GM18868 (cell line): ENCODE measurements at regions not wholly inside any gene's neighbourhood (a gene's known extent, or its start where the extent isn't known, plus 50 kb on each side); places are given as distances from the start of the nearest gene placed in this dataset.
"Not testable (repeated sequence)": the region's sequence is repeated elsewhere in the genome, so short reads cannot be mapped to it uniquely, and the experiment has no call there.

ENCODE experiments used
- ATAC-seq: cut with Tn5 transposase; IDR thresholded peaks from one replicate; pipeline ENCODE4 v1.9.1; 2021; ENCODE audit warnings: mild to moderate bottlenecking, moderate library complexity; ENCODE audit not compliant: unreplicated experiment

DNA sequence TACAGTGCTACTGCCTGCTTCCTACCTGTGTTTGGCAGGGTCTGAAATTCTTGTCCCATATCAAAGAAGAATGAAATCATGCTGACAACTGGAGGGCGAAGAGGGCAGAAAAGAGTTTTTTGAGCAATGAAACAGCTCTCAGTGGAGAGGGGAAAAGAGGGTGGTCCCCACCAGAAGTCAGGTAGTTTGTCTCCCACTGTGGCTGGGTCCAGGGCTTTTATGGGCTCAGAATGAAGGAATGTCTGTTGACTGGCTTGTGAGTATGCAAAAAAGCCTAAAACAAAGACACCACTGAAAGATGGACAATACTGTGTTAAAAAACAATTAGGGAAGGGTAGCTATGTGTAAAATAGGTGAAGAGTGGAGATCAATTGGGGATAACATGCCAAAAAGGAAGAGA is 115.0 kb downstream of the ADAM29 start:
- no peak for ATAC-seq

DNA sequence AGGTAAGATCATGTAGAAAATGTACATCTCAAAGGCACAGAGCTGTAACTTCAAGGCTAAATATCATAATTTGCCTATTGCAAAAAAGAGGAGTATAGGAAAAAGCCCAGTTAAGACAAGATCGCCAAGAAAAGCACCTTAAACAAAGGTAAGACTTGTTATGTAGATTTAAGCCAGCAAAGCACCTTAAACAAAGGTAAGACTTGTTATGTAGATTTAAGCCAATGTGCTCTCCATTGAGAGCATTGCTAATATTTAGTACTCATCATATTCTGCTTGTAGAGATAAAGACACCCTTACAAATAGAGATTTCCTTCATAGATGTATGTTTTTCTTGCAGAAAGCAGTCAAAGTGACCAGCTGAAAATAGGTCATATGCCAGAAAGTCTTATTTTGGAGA is 115.8 kb downstream of the ADAM29 start:
- no peak for ATAC-seq

DNA sequence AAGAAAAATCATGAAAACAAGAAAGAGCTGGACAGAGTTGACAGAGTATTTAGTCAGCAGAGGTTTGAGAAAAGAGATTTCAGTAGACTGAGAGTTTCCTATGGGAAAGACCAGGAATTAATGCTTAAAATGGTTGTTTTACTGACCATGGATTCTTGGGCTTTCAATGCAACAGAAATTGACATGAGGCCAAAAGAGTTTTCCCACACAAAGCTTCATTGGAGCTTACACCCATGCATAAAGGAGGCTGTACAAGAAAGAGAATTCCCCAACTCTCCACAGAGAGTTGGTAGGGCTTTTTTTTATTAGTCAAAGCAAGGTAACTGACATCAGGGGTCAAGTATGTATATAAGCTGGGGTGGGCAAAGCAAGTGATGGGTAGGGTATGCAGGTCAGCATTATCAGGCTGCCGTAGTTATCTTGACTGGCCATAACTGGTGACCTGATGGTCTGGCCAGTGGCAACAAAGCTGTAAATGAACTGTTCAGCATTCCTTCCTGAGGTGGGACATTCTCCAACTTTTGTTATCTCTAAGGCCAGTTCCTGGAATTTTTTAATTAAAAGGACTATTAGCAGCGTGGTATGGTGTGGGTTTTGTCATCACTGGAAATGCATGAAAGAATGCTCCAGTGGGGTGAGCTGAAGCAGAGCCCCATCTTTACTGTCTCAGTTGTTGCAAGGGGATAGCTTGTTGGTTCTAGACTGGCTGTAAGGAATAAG is 117.0 kb downstream of the ADAM29 start:
- ATAC-seq = no peak

DNA sequence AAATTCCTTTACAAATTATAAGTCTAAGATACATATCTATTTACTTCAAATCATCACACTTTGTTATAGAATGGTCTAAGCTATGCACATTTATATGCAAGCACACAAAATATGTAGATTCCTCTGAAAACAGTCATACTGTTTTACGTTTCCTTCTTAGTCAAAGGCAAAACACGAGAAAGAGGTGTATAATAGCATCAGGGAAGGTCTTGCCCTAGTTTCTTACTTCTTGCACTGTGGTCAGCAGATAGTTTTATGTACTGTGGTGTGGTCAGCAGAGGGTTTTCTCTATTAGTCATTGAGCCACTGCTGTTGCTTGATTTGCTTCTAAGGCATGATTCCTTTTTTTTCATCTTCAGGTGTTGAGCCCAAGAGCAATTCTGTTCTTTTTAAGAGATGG is 117.7 kb downstream of the ADAM29 start:
- ATAC-seq = no peak

DNA sequence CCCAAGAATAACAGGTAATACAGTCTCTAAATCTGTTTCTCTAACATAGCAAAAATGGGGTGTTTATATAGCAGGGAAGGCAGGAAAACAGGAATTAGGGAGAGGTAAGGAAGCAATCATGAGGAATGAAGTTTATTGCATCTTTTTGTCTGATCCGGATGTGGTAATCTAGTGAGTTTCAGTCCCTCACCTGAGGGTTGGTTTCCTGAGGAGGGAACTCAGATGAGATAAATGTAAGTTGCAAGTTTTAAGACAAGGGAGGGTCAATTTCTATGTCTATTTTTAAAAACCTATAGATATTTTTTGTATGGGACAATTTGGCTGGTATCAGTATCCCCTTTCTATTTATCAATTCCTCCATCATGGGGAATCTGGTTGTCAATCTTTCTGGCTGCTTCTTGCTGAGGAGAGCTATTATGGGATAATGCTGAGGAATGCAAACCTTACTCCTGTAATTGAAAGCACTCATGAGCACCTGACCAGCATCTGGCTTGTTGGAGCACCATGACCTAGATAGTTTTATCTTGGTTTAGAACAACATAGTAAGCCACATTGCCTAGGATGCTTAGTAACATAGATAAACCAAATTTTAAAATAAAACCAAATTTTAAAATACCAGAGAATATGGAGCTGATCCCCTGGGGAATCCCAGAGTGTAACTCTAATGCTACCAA is 130.1 kb downstream of the ADAM29 start:
- ATAC-seq = no peak

DNA sequence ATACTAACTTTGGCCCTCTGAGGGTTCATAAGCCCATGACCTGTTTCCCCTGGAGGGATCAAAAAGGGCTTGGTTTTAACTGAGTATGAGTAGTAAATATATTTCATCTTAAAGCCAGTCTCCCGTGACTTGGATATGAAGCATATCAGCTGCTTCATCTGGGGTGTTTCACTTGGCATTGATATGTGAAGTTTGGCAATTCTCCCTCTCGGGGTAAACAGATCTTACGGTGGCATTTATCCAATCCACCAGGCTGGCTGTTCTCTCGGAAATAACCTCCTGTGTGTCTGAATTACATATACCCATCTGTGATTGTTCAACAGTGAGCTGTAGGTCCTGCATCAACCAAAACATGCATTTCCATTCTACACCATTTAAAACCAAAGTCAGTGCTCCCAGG is 130.7 kb downstream of the ADAM29 start:
- ATAC-seq = no peak

DNA sequence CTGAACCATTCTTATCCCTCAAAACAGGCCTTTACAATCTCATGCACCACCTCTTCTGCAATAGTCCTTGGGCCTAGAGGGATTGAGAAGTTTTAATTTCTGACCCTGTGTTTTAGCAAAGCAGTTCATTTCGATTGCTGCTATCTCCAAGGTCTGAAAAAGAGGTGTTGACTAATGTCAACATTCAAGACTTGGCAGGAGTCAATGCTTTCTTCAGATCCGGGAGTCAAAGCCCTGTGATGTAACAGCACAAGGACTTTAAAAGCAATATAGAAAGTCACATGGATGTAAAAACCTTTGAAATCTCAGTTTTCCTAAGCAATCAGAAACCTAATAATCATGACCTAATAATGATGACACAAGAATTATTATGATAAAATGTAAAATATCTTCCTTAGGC is 133.8 kb downstream of the ADAM29 start:
- ATAC-seq = no peak

DNA sequence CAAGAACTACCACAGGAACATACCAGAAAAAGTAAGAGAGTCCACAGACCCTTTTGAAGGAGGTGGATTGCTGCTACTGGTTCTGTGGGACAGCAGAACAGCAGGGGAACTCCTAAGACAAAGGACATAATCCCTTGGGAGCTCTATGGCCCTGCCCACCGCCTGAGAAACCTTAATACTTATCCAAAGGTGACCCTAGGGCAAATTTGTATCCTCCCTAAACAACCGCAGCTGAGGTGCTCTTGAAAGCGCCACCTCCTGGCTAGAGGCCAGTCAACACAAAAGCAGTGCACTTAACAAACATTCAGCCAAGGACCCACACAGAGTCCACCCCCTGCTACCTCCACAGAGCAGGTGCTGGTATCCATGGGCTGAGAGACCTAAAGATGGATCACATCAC is 136.8 kb downstream of the ADAM29 start:
- peak; percentile 58 for ATAC-seq

DNA sequence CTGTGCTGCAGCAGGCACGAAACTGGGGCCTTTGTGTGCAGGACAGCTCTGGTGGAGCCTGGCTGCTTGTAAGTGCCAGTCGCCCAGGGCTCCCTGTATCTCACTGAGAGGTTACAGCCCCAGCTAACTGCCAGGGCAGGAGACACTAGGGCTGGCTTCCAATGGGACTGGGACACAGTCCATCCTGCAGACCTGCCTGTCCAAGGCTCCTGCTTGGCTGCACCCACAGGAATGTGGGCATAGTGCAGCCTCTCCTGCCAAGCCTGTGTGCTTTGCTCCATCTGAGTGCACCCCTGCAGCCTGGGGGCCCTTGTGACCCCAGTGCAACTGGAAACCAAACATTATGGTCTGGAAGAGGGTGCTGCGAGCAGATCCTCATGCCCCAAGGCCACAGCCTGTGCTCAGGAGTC is 144.0 kb downstream of the ADAM29 start:
- ATAC-seq = no peak

DNA sequence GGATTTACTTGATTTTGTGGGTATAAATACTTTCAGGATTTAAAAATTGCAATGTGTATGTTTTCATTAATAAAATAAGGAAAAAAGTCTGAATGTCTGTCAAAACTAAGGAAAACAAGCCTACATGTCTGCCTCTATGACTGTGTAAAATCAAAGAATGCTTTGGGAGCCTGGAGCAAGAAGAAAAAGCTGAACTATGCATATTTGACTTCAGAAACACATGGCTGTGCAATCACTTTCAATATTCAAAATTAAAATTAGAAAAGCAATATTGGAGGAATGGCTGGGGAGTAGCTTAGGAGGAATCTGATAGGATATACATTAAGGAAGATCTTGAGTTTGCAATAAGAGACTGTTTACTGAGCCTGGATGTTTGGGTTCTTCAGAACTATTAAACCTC is 147.1 kb downstream of the ADAM29 start:
- no peak for ATAC-seq

DNA sequence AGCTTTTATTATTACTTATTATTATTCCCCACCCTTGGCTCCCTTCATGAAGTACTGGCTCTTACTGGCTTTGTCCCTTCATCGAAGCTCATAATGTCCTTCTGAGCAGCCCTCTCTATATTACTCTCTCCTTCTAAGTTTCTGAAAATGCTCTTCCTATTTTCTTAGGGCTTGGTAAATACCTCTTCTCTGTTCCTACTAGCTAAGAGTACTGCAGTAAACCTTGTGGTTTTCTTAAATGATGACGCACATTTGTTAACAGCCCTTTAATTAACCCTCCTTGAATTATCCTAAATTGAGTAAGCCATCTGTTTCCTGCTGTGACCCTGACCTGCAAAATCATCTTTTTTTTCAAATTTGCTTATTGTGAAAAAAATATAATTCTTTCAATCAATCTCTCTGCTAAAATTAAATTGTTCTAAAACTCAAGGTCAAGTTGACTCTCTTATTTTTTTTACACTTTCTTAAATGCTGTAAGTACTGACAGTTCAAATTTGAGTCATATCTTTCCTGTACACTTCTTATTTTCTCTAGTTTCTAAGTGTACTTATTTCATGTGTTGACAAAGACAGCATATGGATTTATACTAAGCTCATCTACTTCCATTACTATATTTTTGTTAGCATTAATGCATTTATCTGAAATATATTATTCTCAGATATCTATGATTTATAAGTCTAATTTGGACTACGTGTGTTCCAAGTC is 148.9 kb downstream of the ADAM29 start:
- no peak for ATAC-seq

DNA sequence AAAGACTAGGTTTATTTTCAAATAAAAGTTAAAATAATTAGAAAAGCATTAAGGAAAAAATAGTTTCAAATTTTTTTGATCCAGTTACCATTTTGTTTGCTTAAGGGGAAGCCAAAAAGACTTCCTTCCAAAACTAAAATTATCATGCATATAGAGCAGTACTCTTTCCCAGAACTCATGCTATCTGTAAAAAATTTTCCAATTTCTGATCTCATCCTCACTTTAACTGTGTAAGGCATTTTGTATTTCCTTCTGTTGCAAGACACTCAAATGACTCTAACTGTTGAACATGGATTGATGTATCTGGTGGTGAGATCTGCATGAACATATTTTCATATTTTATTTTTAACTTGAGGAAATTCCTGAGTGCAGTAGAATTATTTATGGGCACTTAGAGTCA is 150.1 kb downstream of the ADAM29 start:
- ATAC-seq = no peak

DNA sequence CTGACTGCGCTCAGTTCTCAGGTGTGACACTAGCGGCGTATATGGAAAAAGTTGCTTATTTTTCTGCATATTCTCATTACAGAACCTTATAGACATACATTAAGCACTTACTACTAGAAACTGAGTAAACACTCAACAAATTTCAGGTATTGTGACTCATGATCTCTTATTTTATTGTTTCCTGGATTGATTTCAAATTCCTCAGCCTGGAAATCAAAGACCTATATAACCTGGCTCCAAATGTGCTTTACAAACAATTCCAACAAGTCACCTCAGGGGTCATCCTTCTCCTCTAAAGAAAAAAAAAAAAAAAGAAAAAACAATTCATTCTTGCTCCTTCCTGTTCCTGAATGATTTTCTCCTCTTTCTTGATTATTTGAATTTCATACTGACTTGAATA is 152.3 kb downstream of the ADAM29 start:
- no peak for ATAC-seq

DNA sequence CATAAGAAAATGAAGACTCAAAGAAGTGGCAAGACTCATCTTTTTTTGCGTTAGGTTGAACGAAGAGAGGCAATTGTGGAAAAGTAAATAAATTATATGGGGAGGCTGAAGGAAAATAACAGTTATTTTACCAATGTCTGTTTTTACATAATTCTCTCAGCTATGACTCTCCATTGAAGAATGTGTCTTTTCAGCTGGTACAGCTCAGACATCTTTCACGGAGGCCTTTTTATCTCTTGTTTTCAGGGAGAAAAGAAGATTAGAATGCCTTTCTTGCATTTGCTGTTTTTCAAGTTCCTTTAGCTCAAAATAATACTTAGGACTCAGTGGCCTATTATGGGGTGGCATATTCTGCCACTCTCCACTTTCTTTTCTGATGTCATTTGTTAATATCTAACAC is 153.0 kb downstream of the ADAM29 start:
- no peak for ATAC-seq

DNA sequence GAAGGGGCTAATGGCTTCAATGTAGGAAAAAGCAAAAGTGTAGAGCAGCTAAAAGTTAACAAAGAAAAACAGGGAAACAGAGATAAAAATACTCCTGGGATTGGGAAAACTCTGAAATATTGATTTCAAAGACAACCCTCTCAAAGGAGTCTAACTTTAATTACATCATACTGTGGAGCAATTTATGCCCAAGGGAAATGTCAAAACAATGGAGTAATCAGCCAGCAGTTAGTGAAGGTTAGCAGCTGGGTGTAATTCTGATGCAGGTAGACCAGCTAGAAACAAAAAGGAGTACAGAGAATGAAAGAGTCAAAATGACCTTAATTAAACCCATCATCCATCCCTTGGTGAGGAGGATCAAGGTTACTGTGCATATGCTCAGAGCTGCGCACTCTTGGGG is 169.0 kb downstream of the ADAM29 start:
- ATAC-seq = no peak

DNA sequence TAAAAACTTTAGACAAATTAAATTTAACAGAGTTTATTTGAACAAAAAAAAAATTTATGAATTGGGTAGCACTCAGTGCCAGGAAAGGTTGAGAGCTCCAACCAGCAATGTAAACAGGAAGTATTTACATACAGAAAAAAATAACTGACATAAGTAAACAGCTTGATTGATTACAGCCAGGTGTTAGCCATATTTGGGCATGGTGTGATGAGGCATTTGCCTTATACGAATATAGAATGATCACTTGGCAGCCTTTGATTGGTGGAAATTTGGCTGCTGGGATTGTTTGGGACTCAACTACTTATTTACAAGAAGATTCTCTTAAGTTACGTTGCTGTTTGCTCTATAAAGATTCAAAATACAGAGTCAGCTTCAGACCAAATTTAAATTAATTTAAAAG is 172.0 kb downstream of the ADAM29 start:
- no peak for ATAC-seq

DNA sequence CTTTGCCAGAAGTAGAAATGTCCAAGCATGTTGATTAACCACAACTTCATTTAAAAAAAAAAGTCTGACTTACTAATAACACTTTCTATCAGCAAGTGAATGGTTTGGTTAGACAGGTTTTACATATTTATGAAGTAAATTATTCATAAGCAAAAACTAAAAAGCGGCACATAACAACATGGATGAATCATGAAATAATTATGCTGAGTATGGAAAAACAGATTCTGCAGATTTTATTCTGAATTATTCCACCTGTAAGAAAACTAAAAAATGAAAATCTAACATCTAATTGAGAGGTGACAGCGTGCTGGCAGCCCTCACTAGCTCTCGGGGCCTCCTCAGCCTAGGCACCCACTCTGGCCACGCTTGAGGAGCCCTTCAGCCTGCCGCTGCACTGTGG is 173.5 kb downstream of the ADAM29 start:
- ATAC-seq = no peak

DNA sequence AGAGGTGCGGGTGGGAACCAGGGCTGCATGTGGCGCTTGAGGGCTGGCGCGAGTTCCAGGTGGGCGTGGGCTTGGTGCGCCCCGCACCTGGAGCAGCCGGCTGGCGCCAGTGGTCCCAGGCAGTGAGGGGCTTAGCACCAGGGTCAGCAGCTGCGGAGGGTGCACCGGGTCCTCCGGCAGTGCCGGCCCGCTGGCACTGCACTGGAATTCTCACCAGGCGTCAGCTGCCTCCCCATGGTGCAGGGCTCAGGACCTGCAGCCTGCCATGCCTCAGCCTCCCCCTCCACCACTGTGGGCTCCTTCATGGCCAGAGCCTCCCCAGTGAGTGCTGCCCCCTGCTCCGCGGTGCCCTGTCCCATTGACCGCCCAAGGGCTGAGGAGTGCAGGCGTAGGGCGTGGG is 174.0 kb downstream of the ADAM29 start:
- ATAC-seq = no peak

DNA sequence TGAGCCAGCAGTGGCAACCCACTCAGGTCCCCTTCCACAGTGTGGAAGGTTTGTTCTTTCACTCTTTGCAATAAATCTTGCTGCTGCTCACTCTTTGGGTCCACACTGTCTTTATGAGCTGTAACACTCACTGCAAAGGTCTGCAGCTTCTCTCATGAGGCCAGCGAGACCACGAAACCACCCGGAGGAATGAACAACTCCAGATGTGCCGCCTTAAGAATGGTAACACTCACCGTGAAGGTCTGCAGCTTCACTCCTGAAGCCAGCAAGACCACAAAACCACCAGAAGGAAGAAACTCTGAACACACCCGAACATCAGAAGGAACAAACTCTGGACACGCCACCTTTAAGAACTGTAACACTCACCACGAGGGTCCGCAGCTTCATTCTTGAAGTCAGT is 174.9 kb downstream of the ADAM29 start:
- not testable (repeated sequence) for ATAC-seq

DNA sequence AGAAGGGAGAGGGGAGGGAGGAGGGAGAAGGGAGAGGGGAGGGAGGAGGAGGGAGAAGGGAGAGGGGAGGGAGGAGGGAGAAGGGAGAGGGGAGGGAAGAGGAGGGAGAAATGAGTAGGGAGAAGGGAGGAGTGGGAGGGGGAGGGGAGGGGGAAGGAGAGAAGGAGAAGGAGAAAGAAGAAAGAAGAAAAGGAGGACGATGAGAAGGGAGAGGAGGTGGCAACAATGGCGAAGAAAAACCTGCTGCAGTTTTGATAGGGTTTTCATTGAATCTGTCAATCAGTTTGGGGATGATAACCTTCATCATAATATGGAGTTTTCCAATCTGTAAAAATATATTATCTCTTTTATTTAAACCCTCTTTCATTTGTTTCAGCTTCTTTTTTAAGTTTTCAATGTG is 185.2 kb downstream of the ADAM29 start:
- ATAC-seq = no peak

DNA sequence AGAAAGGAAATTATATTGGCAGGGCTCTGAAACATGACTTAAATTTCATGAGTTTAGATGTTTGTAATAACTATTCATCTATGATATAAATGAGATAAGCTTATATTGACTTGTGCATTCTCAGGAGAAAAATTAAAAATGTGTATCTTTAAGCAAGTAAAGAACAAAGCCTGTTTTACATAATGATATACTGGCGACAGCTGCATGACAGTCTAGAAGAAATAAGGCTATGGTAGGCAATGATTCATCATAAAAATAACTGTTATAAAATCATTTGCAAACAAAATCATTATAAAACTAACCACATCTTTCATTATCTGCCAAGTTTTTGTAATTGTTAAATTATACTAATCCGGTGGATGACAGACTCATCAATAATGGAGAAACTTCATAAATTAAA is 188.1 kb downstream of the ADAM29 start:
- no peak for ATAC-seq

DNA sequence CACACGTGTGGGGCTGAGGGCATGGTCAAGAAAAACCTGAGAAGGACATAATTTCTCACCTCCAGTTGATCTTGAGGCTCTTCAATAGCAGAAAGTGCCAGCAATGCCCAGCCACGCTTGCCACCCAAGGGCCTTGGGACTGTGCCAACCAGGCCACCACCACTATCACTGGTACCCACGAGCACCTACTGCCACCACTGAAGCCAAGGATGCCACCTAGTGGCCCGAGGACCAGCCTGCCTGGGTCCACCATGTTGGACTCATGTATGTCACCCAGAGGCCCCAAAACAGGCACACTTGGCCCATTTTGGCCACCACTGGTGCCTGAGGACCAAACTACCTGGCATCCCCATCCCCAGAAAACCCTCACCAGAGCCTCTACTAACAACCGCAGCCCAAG is 191.8 kb downstream of the ADAM29 start:
- ATAC-seq = no peak
